LNCaP clone FGC (cell line): ENCODE measurements at regions not wholly inside any gene's neighbourhood (a gene's known extent, or its start where the extent isn't known, plus 50 kb on each side); places are given as distances from the start of the nearest gene placed in this dataset.

Experiments
- DNase-seq: peaks from one replicate; pipeline ENCODE4 v3.0.0-alpha.2; 2011; ENCODE audit warnings: low read depth
- H3K4me3 ChIP-seq: 2 replicates; pipeline ENCODE4 v1.5.1; 2011; ENCODE audit warnings: mild to moderate bottlenecking, low read depth, low read length, control low read depth
- TF ChIP-seq, protein P1 (sequence below): IDR thresholded peaks from 2 replicates; pipeline ENCODE4 v1.5.1; 2012; ENCODE audit warnings: mild to moderate bottlenecking; ENCODE audit not compliant: control insufficient read depth, insufficient read depth; ENCODE audit errors: extremely low read depth

DNA sequence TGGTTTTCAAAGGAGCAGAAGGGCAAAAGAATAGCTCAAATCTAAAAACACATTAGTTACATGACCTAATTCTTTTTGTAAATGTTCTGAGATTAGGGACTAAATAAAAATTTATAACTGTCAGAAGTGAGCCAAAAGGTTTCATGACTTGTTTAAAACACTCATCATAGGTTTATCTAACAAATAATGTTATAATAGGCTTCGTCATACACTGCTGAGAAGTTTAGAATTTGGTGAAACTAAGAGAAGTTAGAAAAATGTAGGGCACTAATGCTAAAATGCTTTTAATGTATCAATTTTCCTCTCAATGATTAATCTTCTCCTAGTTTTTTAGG is 468.8 kb upstream of the CDIN1 start:
- no peak for DNase-seq
- TF ChIP-seq, protein P1, sequence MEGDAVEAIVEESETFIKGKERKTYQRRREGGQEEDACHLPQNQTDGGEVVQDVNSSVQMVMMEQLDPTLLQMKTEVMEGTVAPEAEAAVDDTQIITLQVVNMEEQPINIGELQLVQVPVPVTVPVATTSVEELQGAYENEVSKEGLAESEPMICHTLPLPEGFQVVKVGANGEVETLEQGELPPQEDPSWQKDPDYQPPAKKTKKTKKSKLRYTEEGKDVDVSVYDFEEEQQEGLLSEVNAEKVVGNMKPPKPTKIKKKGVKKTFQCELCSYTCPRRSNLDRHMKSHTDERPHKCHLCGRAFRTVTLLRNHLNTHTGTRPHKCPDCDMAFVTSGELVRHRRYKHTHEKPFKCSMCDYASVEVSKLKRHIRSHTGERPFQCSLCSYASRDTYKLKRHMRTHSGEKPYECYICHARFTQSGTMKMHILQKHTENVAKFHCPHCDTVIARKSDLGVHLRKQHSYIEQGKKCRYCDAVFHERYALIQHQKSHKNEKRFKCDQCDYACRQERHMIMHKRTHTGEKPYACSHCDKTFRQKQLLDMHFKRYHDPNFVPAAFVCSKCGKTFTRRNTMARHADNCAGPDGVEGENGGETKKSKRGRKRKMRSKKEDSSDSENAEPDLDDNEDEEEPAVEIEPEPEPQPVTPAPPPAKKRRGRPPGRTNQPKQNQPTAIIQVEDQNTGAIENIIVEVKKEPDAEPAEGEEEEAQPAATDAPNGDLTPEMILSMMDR, result no peak
- no peak overlapping the region for H3K4me3 ChIP-seq

DNA sequence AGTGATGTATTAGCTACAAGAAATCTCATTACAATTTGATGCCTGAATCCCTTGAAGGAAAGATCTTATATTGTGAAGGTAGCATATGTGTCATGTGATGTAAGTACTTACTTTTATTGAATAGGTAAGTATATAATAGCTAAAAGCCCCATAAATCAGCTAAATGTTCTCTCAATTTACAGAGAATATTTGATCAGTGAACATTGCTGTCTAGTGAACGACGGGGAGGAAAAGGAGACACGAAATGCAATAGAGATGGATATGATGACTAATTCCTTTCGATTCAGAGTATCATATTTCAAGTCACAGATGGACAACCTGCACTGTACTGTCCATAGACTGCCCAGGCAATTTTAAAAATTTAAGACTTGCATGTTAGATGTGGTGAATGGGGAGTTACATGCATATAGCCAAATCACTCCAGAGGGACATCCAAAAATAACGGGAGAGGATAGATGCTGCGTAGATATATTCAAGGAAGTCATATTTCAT is 462.1 kb upstream of the CDIN1 start:
- TF ChIP-seq, protein P1, result no peak

DNA sequence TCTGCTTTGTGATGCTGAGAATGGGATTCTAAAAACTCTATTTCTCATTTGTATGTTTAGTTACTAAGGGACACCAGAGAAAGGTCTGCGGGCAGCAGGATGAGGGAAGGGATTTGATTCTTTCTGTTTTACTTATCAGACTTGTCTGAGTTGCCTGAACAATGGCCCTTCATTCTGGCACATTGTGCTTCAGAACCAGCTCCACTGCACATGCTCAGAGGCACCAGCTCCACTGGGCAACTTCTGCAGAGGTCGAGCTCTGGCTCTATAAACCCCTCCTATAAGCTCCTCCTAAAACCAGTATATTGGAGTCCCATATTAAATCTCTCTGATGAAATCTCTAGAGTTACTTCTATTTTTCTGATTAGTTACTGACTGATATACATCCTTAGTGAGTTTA is 453.2 kb upstream of the CDIN1 start:
- TF ChIP-seq, protein P1, result no peak
- no peak for DNase-seq
- no peak overlapping the region for H3K4me3 ChIP-seq

More for the DNA sequence above, 462.1 kb upstream of the CDIN1 start:
- H3K4me3 ChIP-seq, result no peak overlapping the region
- DNase-seq, result no peak

DNA sequence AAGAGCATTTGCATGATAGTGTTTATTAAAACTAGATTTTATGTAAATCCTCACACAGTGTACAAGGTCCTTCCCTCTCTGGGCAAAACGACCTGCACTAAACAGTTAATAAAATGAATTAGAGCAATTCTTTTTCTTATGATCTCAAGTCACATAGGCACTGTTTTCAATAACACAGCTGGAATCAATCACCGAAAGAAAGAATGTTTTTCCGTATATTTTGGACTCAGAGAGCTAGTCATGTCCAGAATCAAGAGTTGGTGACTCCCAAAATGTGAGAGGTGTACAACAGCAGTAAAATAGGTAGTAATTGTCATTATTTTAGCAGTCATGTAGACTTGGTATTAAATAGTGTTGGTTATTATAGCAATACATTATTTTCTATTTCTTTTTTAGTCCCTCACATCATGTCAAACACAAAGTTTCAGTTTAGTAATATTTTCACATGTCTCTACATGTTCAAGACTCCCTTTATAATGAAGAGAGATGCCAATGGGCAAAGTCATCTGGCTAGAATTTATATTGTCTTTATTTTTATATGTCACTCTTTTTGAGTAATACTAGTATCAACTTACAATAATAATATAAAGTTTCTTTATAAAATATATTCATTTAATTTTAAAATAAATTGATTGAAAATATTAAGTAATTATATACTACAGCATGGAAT is 448.6 kb upstream of the CDIN1 start:
- TF ChIP-seq, protein P1, result no peak
- H3K4me3 ChIP-seq, result no peak overlapping the region

DNA sequence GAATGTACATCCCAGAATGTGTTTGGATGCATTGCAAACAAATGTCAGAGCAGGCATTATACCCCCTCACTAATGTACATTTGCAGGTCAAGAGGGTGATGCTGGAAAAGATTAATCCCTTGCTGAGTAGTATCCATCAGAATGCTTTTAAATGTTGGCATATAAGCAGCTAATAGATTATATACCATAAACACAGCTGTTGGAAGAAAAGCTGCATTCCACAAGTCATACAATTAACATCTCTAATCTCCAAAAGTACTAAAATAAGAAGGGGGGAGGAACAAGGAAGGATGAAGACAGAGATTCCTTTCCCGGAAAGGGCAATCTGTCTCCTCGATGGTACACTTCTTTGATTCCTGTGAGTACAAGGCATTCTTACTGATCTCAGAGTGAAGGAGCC is 445.7 kb upstream of the CDIN1 start:
- no peak for DNase-seq
- TF ChIP-seq, protein P1, result no peak
- no peak overlapping the region for H3K4me3 ChIP-seq

More for the DNA sequence above, 448.6 kb upstream of the CDIN1 start:
- DNase-seq, result no peak

DNA sequence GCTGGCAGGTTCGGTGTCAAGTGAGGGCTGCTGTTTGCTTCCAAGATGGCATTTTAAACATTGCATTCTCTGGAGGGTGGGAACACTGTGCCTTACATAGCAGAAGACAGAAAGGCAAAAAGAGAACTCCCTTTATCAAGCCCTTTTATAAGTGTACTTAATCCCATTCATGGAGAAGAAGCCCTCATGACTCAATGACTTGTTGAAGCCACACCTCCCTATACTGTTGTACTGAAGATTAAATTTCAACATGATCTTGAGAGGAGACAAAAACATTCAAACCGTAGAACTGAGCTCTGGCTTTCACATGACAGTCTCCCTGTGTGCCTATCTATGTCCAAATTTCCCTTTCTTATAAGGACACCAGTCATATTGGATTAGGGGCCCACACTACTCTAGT is 443.4 kb upstream of the CDIN1 start:
- TF ChIP-seq, protein P1, result no peak
- H3K4me3 ChIP-seq, result no peak overlapping the region
- no peak for DNase-seq

DNA sequence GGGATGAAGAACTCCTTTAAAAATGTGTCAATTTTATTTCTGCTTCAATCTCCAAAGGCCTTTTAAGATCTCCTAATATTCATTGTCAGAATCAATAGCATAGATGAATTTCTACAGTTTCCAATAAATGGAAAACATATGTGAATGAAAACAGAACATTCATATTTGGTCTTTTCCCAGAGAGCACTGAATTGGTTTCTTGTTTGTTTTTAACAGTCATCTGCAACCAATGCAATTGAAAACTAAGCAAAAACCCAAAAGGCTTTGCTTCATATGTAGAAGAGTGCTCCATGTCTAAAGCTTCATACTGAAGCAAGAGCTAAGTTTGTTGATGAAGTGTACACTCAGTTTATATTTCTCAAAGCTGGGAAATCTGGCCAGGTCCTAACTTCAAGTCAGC is 426.5 kb upstream of the CDIN1 start:
- DNase-seq, result no peak
- no peak overlapping the region for H3K4me3 ChIP-seq
- TF ChIP-seq, protein P1, result no peak
